Hematopoietic multipotent progenitor cell treated with erythropoietin and hydrocortisone succinate and interleukin-3 and kit ligand, for 8 days (in vitro differentiated cells): ENCODE measurements at regions not wholly inside any gene's neighbourhood (a gene's known extent, or its start where the extent isn't known, plus 50 kb on each side); places are given as distances from the start of the nearest gene placed in this dataset.
"Not testable (repeated sequence)": the region's sequence is repeated elsewhere in the genome, so short reads cannot be mapped to it uniquely, and the experiment has no call there.

Experiments
- DNase-seq: peaks from one replicate; pipeline ENCODE4 v3.0.0-alpha.2; 2015

DNA sequence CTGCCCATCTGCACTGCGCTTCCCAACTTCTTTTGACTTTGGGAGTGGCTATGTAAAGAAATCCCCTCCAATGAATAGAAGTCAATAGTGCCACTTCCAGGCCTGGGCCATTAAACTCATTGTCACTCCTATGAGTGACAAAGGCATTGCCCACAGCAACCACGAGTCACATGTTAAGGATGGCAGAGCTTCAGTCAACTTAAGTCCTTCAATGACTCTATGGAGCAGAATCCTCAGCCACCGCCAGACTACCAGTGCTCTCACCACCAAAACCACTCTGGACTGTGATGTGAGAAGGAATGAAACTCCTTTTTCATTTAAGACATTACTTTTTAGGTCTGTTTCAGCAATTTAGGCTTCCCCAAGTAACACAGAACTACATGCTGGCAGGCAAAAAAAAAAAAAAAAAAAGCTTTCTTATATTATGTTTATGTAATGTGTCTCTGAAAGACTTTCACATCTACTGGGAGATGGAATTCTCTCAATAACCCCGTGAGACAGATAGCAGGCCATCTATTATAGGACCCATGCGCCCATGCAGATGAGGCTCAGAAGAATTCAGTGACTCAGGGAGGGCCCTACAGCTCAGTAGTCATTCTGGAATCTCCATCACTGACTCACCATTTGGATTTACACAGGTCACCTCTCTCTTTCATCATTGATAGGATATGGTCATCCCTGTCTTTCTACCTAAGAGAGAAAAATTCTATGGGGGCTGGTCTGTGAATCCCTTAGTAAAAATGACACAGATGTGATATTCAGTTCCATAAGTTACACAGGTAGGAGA is 180.5 kb downstream of the CEMIP2 start:
- DNase-seq = no peak

DNA sequence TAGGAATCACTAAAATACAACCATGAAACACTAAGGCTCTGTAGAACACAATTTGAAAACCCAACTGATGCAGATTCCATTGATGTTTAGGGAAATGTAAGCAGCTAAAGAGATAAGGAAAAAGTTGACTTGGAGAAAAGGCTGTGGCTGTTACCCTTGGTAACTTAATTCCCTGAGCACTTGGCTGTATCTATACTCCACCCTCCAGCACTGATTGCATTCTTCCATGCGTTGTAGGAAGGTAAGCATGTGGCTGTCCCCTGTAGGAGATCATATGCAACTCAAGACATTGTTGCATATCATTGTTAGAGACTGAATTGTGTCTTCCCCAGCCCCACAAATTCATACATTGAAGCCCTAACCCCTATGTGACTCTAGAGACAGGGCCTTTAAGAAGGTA is 184.5 kb downstream of the CEMIP2 start:
- no peak for DNase-seq

DNA sequence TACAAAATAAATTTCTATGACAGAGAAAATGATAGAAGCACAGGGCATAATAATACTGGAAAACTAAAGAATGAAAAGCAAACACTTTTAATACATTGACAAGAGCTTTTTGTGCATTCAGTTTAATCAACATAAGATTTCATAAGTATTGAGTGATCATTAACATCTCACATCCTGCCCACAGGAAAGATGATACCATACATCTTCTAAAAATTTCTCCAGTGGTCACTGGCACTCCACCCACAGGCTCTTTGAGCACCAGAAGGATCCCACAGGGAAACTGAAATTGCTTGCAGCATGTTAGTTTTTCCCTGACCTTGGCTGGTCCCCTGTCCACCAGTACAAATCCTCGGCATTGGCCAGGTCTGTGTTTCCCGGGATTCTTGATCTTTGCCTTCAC is 186.0 kb downstream of the CEMIP2 start:
- DNase-seq = no peak

DNA sequence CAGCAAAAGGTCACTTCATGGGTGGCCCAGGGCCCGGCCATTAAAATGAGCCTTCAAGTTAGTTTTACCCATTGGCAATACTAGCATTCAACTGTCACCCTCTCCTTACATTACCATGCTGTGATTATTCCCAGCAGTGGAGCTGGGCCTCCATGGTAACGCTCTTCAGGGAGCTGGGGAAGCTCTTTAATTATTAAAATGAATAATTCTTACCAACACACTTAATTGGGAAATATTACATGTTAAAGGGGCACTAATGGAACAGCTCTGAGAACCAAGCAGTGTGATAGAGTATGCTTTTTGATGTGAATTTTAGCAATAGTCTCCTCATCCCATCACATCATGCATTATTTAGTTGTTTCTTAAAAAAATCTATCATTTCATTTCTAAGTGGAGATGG is 187.2 kb downstream of the CEMIP2 start:
- DNase-seq = no peak

DNA sequence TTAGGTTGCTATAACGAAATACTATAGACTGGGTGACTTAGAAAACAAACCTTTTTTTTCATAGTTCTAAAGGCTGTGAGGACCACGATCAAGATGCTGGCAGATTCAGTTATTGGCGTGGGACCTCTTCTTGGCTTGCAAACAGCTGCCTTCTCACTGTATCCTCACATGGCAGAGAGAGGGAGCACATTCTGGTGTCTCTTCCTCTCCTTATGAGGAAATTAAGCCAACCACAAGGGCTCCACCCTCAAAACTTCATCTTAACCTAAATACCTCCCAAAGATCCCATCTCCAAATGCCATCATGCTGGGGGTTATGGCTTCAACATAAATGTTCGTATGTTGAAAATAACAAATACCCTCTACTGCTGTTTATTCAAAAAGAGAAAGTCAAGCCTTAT is 197.1 kb downstream of the CEMIP2 start:
- peak; percentile 2 for DNase-seq

DNA sequence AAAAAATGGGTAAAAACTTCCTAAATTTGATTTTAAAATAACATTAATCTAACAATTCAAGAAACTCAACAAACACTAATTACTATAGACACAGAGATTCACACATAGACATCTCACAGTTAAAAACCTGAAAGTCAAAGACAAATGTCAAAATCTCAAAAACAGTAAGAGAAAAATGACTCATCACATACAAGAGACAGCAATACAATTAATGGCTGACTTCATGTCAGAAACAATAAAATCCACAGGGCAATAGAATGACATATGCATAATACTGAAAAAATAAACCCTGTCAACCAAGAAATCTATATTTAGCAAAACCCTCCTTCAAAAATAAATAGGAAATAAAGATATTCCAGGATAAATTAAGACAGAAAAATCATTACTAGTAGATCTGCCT is 200.4 kb downstream of the CEMIP2 start:
- no peak for DNase-seq

DNA sequence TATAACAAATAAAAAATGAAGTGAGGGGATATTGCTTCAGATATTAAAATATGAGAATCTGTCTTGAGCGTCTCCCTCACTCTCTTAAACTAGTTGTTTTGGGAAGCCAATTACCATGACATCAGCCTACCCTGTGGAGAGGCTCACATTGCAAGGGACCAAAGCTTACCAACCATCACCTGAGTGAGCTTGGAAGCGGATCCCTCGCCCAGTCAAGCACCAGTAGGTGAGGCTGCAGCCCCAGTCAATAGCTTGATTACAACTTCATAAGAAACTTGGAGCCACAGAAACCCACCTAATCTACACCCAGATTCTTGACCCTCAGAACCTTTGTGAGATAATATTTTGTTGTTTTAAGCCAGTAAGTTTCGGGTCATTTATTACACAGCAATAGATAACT is 206.2 kb downstream of the CEMIP2 start:
- DNase-seq = no peak

DNA sequence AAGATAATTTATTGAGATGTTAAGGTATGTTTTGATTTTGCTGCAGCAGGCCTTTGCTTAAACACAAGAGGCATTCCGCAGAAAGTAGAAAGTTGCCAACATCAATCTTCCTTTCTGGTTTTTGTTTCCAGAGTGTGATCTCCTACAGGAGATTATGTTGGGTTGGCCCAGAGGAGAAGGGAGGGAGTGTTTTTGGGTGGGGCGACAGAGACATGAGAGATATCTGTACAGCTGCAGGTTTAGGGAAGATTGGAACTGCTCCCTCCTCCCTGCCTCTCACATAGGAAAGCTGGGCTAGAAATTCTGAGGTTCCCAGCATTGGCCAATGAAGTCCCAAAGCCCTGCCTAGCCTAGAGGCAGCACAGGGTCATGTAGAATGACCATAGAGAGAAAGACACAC is 211.0 kb downstream of the CEMIP2 start:
- no peak for DNase-seq

DNA sequence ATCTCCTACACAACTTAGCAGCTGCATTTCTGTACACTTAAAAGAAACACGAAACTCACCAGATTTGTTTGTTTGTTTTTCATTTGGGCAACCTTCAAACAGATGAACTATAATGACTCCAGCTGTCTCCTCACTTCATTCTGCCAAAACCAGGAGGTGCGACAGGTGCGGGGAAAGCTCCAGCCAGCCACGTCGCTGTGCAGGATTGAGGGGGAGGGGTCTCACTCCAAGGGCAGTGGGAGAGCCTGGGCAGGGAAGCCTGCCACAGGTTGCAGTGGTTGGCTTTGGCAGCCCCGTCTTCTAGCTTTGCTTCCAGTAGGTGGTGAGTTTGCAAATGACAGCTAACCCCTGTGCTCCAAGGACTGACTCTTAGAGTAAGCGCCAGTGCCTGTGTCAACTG is 215.8 kb downstream of the CEMIP2 start:
- no peak for DNase-seq

DNA sequence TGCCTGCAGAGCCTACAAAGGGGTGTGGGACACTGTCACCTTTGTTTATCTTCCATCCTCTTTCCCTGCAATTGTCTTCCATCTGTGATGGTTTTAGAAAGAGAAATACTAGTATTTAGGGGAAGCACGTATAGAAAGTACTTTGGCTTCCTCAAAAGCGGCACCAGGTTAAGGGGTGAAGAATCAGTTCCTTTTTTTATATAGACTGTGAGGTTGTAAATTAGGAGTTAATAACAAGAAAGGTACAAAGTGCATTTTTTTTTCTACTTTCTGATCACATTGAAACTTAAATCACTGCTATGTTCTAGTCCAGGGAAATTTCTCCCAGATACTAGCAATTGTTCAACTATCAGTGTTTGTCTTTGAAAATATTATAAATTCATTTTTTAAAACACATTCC is 219.3 kb downstream of the CEMIP2 start:
- no peak for DNase-seq

DNA sequence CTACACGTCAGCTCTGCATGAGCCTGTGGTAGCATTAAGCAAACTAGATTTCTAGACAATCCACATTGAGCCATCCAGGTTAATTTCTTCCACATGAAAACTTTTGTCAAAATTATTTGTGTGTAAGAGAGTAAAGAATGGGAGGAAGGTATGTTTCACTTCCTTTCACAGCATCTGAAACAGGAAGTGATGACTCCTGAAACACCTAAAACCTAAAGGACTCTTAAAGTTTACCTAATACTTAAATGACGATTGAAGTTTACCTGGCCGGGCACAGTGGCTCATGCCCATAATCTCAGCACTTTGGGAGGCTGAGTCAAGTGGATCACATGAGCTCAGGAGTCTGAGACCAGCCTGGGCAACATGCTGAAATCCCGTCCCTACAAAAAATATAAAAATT is 223.8 kb downstream of the CEMIP2 start:
- no peak for DNase-seq

DNA sequence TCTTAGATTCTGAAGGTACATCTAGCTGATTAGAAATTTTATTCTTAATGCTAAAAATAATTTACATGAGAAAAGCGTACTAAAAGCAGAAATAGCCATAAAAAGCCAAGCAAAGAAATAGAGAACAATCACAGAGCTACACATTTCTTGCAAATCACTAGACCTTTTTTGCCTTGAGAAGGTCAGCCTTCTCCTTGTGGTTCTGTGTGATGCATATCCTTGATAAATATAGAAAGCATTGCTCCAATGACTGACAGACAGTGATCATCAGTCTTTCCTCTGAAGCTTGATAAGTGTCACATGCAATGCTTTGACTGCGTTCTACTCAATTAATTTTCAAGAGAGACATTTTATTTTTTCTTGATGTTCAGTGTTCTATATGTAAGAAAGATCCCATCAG is 226.9 kb downstream of the CEMIP2 start:
- DNase-seq = no peak

DNA sequence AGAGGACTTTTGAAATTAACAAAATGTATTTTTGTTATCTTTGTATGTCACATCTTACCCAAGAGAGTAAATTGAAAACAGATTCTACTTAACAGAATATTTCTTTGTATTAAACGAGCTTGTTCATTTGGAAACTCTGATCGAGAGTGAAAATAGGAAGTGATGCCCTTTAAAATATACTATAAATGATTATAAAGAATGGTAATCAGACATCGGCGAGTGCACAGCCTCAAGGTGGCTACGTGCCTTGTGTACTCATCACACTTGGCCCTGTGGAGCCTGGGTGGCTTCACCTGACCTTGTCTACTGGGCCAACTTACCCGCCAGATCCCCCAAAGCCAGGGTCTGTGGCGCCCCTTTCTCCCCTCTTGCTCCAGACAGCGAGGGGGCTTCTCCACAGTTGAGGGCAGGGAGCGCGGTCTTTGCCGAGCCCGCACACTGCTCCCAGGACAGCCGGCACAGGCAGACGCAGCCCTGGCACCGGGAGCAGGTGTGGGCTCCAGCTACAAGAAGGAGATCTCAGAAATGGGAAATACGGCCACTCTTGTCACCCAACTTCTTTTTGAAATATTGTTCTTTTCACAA is 243.2 kb downstream of the CEMIP2 start:
- DNase-seq = no peak

DNA sequence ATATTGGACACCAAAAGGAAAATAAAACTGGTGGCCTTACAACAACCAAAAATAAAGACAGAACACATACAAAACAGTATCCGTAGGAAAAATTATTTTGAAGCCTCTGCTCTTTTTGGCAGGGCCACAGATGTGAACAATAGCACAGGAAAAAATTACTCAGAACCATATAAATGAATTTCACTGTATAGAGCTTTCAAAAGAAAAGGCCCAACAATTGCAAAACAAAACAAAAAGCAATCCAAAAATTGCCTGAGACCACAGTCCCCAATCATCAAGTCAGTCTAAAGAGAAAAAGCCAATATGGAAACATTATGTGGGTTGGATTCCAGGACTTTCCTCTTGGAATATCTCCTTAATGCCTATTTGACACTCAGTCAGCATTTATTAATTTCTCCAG is 243.8 kb downstream of the CEMIP2 start:
- no peak for DNase-seq

DNA sequence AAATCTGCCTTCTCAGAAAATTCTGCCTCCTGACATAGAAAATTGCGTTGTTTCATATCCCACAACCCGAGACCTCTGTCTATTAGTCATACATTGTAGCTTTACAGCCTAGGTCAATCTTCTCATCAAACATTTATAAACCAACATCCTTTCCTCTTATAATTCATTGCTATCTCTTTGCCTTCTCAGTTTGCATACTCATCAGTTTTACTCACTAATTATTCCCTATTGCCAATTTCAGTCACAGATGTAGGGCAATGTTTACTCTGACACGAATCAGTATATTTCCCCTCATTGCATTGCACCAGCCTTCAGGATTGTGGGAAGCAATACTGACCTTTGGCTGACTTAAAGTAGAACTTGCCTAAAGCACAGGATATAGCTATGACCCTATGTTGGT is 247.2 kb downstream of the CEMIP2 start:
- no peak for DNase-seq

DNA sequence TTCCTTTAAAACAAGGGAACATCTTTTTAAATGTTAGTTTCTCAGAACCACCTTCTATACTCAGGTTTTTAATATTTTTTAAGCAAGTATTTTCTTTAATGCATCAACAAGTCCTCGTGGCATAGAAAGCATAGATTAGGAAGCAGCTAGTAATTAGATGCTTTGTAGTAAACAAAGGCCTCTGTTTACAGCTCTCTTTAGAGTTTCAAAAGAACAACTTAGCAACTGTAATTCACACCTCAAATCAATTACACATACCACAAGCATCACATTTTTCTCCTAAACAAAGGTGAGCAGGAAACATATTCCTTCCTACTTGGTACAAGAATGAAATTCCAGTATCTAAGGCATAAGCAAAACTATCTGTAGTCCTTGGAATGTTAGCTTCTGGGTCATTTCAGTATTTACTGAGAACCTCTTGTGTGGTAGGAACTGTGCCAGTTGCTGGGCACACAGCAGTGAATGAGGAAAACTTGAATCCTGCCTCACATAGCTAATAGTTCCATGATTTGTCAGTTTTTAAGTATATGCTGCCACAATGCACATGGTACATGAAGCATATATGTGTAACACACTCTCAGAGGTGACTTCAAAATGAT is 249.1 kb downstream of the CEMIP2 start:
- no peak for DNase-seq

DNA sequence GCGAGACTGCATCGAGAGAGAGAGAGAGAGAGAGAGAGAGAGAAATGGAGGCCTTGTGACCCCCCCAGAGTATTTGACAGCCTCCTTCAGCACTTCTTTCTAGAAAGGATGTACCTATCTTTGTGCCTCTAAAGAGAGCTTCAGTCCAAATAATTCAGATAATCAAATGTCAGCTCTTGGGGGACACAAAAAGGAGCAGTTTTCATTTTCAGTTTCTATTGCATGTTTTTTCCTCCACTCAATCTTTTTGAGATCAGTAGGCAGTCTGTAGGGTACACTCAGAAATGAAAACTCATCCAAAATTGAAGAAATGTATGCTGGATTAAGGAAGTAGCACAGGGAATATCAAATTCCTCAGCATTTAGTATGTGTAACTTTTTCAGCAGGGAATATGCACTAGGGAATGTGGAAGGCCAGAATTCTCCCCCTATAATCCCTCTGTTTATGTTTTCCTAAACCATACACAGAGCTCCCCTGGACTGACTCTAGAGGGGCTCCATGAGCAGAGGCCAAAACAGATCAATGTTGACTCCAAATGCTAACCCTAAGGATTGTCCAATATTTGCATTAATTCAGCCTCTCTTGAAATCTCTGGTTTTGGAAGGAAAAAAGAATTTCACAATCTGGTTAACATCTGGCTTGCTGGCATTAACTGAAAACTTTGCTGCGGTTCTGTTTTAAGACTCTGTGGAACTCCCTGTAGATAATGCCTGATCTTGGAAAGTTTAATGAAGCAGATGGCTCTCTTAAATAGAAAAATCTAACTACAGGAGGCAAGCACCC is 250.1 kb downstream of the CEMIP2 start:
- no peak for DNase-seq

DNA sequence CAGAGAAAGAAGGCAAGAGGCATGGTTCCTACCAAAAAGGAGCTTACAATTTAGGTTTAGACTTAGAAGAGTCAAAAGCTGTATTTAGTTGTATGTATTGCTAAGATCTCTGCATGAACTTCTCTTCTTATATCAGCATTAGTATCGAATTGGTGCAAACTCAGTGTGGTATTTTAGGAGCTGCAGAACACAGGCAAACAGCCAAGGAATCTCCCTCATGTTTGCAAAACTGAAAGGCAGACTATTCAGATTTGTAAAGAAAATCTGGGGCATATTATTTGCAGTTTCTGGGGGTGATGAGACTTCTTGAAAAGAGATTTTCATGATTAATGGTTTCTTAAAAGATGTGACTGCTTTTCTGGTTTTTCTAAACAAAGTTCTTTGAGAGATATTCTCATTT is 252.7 kb downstream of the CEMIP2 start:
- DNase-seq = no peak

DNA sequence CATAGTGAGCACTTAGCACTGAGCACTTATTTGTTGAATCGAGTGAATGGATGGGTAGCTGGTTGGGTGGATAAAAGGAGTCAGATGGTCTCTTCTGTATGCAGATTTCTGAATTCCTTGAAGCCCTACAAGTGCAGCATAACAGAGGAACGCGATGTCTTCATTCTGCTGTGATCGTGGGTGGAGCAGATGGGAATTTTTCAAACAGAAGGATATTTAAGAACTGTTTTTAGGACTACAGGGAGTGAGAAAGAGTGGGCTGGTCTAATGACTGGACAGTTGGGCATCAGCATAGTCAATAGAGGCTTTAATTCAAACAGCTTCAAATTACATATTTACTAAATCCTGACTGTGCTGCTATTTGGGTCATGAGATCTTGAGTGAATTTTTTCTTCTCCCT is 253.2 kb downstream of the CEMIP2 start:
- no peak for DNase-seq

DNA sequence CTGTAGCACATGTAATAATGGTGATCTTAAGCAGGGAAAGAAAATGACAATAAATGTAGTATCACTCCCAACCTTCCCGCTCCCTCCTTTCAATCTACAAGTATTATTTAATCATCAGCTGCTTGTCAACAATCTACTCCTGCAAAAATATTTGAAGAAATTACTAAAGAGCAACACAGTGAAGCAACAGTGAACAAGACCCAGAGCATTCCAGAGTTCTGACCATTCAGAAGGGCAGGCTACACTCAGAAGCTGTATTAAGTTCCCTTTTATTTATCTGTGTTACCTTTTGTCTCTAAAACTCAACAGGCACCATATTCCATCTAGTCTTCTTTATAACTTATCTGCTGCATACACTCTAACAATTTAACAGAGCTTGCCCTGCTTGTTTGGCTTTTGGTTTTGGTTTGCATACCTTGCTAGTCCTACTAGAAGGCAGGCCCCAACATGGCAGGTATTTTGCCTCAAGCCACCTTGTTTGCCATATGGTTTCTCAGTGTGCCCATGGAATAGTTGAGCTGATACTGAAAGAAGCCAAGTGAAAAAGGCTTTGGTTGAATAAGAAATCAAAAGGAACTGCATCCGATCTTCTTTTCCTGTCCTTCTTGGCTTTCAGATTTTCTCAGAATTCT is 253.9 kb downstream of the CEMIP2 start:
- DNase-seq = no peak

DNA sequence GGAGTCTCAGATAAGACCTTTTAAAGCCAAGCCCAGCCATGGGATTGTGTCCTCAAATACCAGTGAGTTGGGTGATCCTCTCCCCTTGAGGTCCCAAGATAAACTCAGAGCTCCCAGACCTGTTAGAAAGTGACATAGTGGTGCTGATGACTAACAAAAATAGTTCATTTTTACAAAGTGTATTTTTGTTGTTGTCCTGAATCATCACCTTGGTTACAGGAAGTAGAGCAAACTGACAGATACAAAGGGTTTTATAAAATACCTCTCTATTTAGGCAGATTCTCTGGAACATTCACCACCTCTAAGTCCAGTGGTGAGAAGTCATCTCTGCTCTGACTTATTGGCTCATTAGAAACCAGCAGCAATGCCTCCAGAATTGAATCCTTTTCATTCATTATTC is 259.3 kb downstream of the CEMIP2 start:
- no peak for DNase-seq

DNA sequence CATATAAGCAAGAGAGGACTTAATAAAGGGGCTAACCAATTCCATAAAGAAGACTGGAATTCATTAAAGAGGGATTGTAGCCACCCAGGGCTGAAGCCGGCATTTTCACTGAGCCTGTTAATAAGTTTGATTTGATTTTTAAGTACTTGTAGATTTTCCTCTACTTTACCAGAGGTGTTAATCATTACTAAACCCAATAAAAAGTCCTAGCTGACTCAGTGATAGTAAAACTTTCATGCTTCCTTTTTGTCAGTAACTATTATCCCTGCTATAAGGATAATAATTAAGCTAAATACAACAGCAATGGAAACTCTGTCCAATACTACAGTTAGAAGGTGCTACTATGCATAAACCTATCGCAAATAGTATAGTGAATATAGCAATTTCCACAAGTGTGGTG is 260.2 kb downstream of the CEMIP2 start:
- DNase-seq = not testable (repeated sequence)

DNA sequence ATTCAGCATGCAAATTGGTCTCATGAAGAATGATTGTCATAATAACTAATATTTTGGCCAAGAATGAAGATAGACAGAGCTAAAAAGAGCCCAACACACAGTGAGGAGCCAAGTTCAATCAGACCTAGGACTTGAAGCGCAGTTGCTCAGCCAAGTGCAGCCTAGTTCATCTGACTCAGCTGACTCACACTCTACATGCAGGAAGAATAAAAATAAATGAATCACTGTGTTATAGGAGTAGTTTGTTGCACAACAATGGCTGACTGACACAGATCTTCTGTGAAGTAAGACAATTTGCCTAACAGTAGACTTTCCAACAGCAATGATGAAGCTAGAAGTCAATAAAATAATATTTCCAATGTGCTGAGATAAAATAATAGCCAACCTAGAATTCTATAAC is 261.5 kb downstream of the CEMIP2 start:
- no peak for DNase-seq
